Activated CD8-positive, alpha-beta memory T cell treated with anti-CD3 and anti-CD28 coated beads, Interleukin-2, amount 10 ng/mL, durations not matched to agents 7 days and 5 days (primary cell): ENCODE measurements at regions not wholly inside any gene's neighbourhood (a gene's known extent, or its start where the extent isn't known, plus 50 kb on each side); places are given as distances from the start of the nearest gene placed in this dataset.
"Not testable (repeated sequence)": the region's sequence is repeated elsewhere in the genome, so short reads cannot be mapped to it uniquely, and the experiment has no call there.

Experiments
- ATAC-seq: fragments of 150-1000 bp; cut with Tn5 transposase; one replicate; pipeline ENCODE4 v1.10.0; 2021; ENCODE audit warnings: moderate library complexity
- CTCF ChIA-PET: fragments of 350-600 bp; sonication (Branson Sonifier 250); formaldehyde crosslinking; loops from one replicate; lab custom pipeline; 2021; ENCODE audit warnings: antibody characterized with exemption; lab: Charles Lee
- DNase-seq: peaks from one replicate; pipeline ENCODE4 v3.0.0-alpha.2; 2020
- H3K27ac Mint-ChIP-seq: one replicate; pipeline ENCODE4 v1.8.0; 2021; ENCODE audit warnings: mild to moderate bottlenecking, mixed read lengths
- H3K27me3 Mint-ChIP-seq: one replicate; pipeline ENCODE4 v1.8.0; 2021; ENCODE audit warnings: mixed read lengths
- H3K36me3 Mint-ChIP-seq: one replicate; pipeline ENCODE4 v1.8.0; 2021; ENCODE audit warnings: mild to moderate bottlenecking, mixed read lengths
- H3K4me1 Mint-ChIP-seq: one replicate; pipeline ENCODE4 v1.8.0; 2021; ENCODE audit warnings: mixed read lengths
- H3K4me3 Mint-ChIP-seq: one replicate; pipeline ENCODE4 v1.8.0; 2021; ENCODE audit warnings: mild to moderate bottlenecking, moderate library complexity, mixed read lengths
- H3K9me3 Mint-ChIP-seq: one replicate; pipeline ENCODE4 v1.8.0; 2022; ENCODE audit warnings: low read depth, mixed read lengths

DNA sequence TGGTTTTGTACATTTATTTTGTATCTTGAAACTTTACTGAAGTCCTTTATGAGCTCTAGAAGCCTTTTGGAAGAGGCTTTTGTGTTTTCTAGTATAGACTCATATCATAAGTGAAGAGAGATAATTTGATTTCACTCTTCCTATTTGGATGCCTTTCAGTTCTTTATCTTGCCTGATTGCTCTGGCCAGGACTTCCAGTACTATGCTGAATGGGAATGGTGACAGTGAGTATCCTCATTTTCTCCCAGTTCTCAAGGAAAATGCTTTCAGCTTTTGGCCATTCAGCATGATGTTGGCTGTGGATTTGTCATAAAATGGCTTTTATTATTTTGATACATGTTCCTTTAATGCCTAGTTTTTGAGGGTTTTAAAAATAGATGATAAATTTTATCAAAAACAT is 1061.3 kb downstream of the STPG2 start:
- no peak for DNase-seq
- ATAC-seq, result no peak
- Mint-ChIP-seq H3K27me3 (no peaks in the 10 kb centered on the region), H3K4me1 (no peaks in the 10 kb centered on the region), H3K9me3 (peaks cover 3% of the 10 kb centered on the region), H3K36me3 (no peaks in the 10 kb centered on the region), H3K27ac (no peak overlapping the region), H3K4me3 (no peak overlapping the region)
- CTCF ChIA-PET, result no interaction called here

DNA sequence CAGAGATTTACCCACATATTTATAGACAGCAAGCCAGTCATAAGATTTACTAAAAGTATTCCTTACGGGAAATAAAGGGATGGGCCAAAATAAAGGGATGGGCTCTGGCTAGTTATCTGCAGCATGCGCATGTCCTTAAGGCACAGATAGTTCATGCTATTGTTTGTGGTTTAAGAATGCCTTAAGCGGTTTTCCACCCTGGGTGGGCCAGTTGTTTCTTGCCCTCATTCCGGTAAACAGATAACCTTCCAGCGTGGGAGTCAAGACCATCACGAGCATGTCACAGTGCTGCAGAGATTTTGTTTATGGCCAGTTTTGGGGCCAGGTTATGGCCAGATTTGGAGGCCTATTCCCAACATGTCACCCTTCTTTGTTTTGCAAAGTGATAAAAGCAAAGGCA is 1046.2 kb downstream of the STPG2 start:
- H3K27me3 Mint-ChIP-seq, H3K36me3 Mint-ChIP-seq, H3K4me1 Mint-ChIP-seq, DNase-seq, ATAC-seq, H3K27ac Mint-ChIP-seq, H3K4me3 Mint-ChIP-seq, CTCF ChIA-PET: not testable (repeated sequence)
- H3K9me3 Mint-ChIP-seq, result peaks cover 10% of the 10 kb centered on the region

DNA sequence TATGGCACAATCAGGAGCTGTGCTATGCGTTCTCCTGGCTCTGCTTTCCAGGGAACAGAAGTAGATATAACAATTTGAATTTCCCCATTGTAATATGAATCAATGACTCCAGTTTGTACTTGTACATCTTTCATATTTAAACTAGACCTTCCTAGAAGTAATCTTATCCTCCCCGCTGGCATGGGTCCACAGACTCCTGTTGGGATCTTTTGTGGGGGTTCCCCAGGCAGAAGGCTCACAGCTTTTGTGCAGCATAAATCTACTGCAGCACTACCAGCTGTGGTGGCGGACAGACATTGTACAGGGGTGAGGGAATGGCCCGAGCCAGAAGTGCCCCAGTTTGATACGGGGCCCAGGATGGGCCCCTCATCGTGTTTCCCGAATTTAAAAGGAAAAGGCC is 1042.1 kb downstream of the STPG2 start:
- H3K27ac Mint-ChIP-seq, H3K4me1 Mint-ChIP-seq, CTCF ChIA-PET, H3K36me3 Mint-ChIP-seq, H3K27me3 Mint-ChIP-seq, H3K9me3 Mint-ChIP-seq, H3K4me3 Mint-ChIP-seq, ATAC-seq, DNase-seq: not testable (repeated sequence)

DNA sequence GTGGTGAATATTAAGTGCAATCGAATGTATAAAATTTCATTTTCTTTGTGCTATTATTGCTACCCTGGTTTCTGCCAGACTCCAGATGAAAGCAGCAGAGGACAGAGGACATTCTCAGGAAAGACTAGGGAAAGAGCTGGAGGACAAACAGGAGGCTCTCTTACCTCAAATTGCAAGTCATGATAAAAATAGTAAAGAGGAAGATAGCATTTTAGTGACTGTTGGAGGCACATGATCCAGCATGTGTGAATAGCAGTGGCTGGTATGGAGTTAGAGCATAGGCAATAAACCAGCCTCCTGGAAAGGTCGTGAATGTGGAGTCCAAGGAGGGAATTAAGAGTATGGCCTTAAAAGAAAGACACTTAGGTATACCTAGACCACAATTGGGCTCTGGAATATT is 1040.0 kb downstream of the STPG2 start:
- no peak overlapping the region for H3K27ac Mint-ChIP-seq
- no peak for ATAC-seq
- H3K27me3 Mint-ChIP-seq, result no peaks in the 10 kb centered on the region
- no peaks in the 10 kb centered on the region for H3K36me3 Mint-ChIP-seq
- peaks cover 8% of the 10 kb centered on the region for H3K9me3 Mint-ChIP-seq
- H3K4me3 Mint-ChIP-seq, result no peak overlapping the region
- no peaks in the 10 kb centered on the region for H3K4me1 Mint-ChIP-seq
- DNase-seq, result no peak
- CTCF ChIA-PET, result no interaction called here

DNA sequence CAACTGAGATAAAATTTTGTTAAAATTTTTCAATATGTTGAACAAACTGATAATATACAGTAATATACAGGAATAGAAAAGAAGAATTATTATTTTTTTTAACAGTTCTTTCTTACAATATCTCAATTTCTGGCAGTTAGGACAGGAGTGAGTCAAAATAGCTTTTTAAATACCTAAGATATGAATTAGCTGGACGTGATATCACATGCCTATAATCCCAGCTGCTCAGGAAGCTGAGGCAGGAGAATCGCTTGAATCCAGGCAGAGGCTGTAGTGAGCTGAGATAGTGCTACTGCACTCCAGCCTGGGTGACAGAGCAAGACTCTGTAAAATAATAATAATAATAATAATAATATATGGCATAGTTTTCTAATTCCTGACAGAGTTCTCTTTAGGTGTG is 1039.3 kb downstream of the STPG2 start:
- Mint-ChIP-seq H3K27me3 (no peaks in the 10 kb centered on the region), H3K4me1 (no peaks in the 10 kb centered on the region), H3K9me3 (peaks cover 6% of the 10 kb centered on the region), H3K36me3 (no peaks in the 10 kb centered on the region), H3K27ac (no peak overlapping the region), H3K4me3 (no peak overlapping the region)
- no peak for DNase-seq
- CTCF ChIA-PET, result no interaction called here
- no peak for ATAC-seq

- no peak for DNase-seq
- Mint-ChIP-seq H3K4me1 (no peaks in the 10 kb centered on the region), H3K27ac (no peak overlapping the region), H3K27me3 (no peaks in the 10 kb centered on the region), H3K9me3 (peaks cover 6% of the 10 kb centered on the region), H3K36me3 (no peaks in the 10 kb centered on the region), H3K4me3 (no peak overlapping the region)
- CTCF ChIA-PET, result no interaction called here
- ATAC-seq, result no peak
These were observed 1038.6 kb downstream of the STPG2 start for GRCh38 chr4:97104666-97105065.

DNA sequence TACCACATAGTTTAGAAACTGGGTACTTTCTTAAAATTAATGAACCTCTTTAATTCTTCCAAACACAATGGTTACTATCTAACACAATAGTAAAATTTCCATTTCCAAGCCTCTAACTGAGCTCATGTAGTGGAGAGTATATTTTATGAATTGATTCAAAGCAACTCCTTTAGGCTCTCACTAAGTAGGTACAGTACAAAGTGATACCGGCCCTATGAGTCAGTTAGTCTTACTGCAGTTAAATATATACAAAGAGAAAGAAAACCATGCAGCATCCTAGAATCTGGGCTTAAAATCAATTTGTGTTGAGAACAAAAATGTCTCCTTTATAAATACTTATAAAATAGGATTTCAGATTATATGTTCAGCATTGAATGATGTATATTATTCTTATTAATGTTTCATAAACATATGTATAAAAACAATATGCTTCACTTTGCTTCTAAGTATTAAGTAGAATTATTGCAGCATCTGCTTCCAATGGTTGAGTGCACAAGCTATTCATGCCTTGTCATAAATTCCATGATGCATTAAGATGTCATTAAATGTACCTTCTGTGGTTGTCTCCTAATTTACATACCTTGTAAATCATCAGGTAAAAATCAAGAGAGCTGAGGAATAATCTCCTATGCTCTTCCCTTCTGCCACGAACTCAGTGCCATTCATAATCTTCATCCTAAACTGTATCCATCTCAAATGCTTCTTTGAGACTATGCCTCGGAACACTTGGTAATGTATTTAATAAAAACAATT is 1037.8 kb downstream of the STPG2 start:
- no peak for ATAC-seq
- H3K36me3 Mint-ChIP-seq, result no peaks in the 10 kb centered on the region
- H3K27me3 Mint-ChIP-seq, result no peaks in the 10 kb centered on the region
- H3K4me3 Mint-ChIP-seq, result no peak overlapping the region
- H3K4me1 Mint-ChIP-seq, result no peaks in the 10 kb centered on the region
- H3K9me3 Mint-ChIP-seq, result peaks cover 6% of the 10 kb centered on the region
- no peak for DNase-seq
- no peak overlapping the region for H3K27ac Mint-ChIP-seq
- CTCF ChIA-PET, result interaction anchor here (0.8 kb wide), 1 partner anchor 9 kb away, joined by 3 read pairs; no protein-coding TSS in a partner anchor

DNA sequence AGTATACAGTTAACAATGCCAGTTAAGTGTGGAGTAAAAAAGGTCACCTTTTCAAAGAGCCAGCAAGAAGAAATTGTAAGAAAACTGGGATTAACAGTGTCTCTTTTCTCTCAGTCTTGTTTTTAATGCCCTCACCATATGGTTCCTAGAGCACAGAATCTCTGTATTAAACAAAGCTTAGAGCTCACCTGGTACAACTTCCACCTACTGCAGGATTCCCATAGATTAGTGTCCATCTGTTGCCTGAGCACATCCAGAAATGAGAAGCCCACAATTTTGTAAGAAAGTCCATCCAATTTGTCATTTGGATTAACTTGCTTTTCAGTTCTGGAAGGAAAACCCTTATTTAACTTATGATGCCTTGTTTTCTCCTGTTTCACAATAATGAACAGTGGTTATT is 1037.1 kb downstream of the STPG2 start:
- peaks cover 6% of the 10 kb centered on the region for H3K9me3 Mint-ChIP-seq
- no peak for DNase-seq
- CTCF ChIA-PET, result interaction anchor here (0.8 kb wide), 1 partner anchor 10 kb away, joined by 3 read pairs; no protein-coding TSS in a partner anchor
- no peak overlapping the region for H3K27ac Mint-ChIP-seq
- no peak for ATAC-seq
- no peaks in the 10 kb centered on the region for H3K4me1 Mint-ChIP-seq
- H3K4me3 Mint-ChIP-seq, result no peak overlapping the region
- no peaks in the 10 kb centered on the region for H3K27me3 Mint-ChIP-seq
- no peaks in the 10 kb centered on the region for H3K36me3 Mint-ChIP-seq

- ATAC-seq, result no peak
- Mint-ChIP-seq H3K9me3 (peaks cover 2% of the 10 kb centered on the region), H3K27ac (no peak overlapping the region), H3K4me1 (no peaks in the 10 kb centered on the region), H3K4me3 (no peak overlapping the region), H3K36me3 (no peaks in the 10 kb centered on the region), H3K27me3 (no peaks in the 10 kb centered on the region)
- CTCF ChIA-PET, result no interaction called here
- no peak for DNase-seq
These were observed 1032.8 kb downstream of the STPG2 start for GRCh38 chr4:97110506-97110905.

GRCh38 chr4:97116511-97116910 is 1026.8 kb downstream of the STPG2 start:
- Mint-ChIP-seq H3K4me3 (no peak overlapping the region), H3K36me3 (no peaks in the 10 kb centered on the region), H3K27ac (no peak overlapping the region), H3K27me3 (no peaks in the 10 kb centered on the region), H3K9me3 (peaks cover 3% of the 10 kb centered on the region), H3K4me1 (no peaks in the 10 kb centered on the region)
- CTCF ChIA-PET, result no interaction called here
- no peak for ATAC-seq
- DNase-seq, result no peak

DNA sequence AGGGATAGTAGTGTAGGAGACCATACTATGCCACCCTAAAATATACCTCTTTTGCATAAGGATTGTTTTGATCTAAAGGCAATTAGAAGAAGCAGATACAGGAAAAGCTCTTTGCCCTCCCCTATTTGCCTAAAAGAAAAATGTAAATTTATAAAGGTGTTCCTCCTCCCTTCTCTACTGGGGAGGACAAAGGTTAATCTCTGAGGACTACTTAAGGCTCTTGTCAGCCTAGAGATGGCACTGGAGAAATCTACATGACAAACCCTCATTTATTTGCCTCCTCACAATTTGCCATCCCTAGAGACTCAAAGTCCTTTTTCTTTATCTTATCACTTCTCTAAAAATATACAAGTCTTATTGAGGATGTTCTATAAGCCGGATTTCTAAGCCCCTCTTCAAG is 1021.8 kb downstream of the STPG2 start:
- Mint-ChIP-seq H3K27me3 (no peaks in the 10 kb centered on the region), H3K9me3 (peaks cover 6% of the 10 kb centered on the region), H3K4me3 (no peak overlapping the region), H3K4me1 (no peaks in the 10 kb centered on the region), H3K27ac (no peak overlapping the region), H3K36me3 (no peaks in the 10 kb centered on the region)
- DNase-seq, result no peak
- CTCF ChIA-PET, result no interaction called here
- no peak for ATAC-seq

GRCh38 chr4:97123573-97123972 is 1019.7 kb downstream of the STPG2 start:
- ATAC-seq (no peak), DNase-seq (no peak)
- Mint-ChIP-seq H3K27me3 (no peaks in the 10 kb centered on the region), H3K4me1 (no peaks in the 10 kb centered on the region), H3K36me3 (no peaks in the 10 kb centered on the region), H3K9me3 (peaks cover 7% of the 10 kb centered on the region), H3K4me3 (no peak overlapping the region), H3K27ac (no peak overlapping the region)
- CTCF ChIA-PET, result no interaction called here

DNA sequence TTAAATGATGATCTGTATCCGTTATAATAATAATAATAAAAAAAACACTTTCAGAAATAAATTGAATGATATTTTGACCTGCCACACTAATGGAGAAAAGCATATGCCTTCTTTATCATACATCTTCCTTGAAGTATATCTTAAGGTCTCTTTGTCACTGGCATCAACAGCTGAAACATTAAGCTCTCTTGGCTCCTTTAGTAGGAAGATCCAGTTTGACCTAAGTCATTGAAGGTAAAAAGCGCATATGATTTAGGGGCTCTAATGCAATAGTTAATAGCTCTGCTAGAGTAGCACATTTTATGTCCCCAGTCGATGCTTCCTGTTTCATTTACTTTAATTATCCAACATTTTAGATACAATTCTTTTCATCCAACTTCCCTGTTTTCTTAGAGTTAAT is 1010.8 kb downstream of the STPG2 start:
- CTCF ChIA-PET, result no interaction called here
- H3K9me3 Mint-ChIP-seq, result peaks cover 5% of the 10 kb centered on the region
- H3K36me3 Mint-ChIP-seq, result no peaks in the 10 kb centered on the region
- H3K4me3 Mint-ChIP-seq, result no peak overlapping the region
- DNase-seq (no peak), ATAC-seq (no peak)
- H3K27me3 Mint-ChIP-seq, result no peaks in the 10 kb centered on the region
- no peaks in the 10 kb centered on the region for H3K4me1 Mint-ChIP-seq
- H3K27ac Mint-ChIP-seq, result no peak overlapping the region

DNA sequence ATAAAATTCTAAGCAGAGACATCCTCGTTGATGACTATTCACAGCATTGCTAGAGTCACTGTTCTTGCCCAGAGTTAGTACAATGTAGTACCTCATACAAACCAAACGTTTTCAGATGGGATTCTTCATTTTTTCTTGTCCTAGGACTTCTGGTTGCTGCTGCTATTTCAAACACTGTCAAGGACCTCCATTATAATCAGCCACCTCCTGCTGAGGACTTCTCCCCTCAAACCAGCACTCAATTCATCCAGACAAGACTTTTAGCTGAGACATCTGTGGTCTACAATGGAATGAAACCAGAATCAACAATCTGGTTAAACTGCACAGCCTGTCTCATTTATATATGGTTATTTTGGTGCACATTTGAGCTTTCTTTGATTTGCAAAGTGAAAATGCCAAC is 1008.8 kb downstream of the STPG2 start:
- H3K4me3 Mint-ChIP-seq, result no peak overlapping the region

More for the DNA sequence above, 1008.8 kb downstream of the STPG2 start:
- Mint-ChIP-seq H3K27ac (no peak overlapping the region), H3K36me3 (no peaks in the 10 kb centered on the region), H3K27me3 (no peaks in the 10 kb centered on the region), H3K9me3 (peaks cover 4% of the 10 kb centered on the region), H3K4me1 (no peaks in the 10 kb centered on the region)
- DNase-seq, result no peak
- no peak for ATAC-seq
- CTCF ChIA-PET, result no interaction called here
